ENCODE measurements at regions not wholly inside any gene's neighbourhood (a gene's known extent, or its start where the extent isn't known, plus 50 kb on each side); places are given as distances from the start of the nearest gene placed in this dataset.

DNA sequence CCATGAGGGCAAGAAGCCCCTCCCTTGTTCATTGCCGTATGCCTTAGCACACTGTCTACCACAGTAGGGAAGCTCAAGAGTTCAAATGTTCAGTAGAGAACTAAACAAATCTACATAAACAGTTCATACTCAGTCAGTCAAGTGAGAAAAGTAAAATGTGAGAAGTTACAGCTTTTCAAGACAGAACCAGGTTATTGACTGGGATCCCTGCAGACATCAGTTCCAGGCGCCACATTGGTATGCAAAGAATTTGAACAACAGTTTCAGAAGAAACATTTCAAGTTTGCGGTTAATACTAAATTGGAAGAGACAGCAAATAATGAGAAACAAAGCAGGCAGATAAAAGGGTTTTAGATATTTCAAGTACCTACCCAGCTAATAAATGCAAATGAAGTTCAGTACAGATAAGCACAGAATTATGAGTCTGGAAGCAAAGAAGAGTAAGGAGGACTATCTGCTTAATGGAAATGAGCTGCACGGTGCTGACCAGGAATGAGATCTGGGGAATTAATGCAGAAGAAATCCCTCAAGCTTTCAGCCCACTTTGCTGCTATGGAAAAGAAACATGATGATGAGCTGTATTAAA, 246.2 kb downstream of the HACE1 start:
- Histone ChIP-seq H3K4me3 (IDR thresholded peaks at IDR 0.05; ENCODE audit: insufficient read depth, low read depth, low read length) (no peak overlapping the region), H2AFZ (ENCODE audit: low read depth) (no peak overlapping the region)
- TF ChIP-seq, protein P1, sequence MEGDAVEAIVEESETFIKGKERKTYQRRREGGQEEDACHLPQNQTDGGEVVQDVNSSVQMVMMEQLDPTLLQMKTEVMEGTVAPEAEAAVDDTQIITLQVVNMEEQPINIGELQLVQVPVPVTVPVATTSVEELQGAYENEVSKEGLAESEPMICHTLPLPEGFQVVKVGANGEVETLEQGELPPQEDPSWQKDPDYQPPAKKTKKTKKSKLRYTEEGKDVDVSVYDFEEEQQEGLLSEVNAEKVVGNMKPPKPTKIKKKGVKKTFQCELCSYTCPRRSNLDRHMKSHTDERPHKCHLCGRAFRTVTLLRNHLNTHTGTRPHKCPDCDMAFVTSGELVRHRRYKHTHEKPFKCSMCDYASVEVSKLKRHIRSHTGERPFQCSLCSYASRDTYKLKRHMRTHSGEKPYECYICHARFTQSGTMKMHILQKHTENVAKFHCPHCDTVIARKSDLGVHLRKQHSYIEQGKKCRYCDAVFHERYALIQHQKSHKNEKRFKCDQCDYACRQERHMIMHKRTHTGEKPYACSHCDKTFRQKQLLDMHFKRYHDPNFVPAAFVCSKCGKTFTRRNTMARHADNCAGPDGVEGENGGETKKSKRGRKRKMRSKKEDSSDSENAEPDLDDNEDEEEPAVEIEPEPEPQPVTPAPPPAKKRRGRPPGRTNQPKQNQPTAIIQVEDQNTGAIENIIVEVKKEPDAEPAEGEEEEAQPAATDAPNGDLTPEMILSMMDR (conservative IDR thresholded peaks at IDR 0.05; ENCODE audit: low read depth, low read length), result no peak

DNA sequence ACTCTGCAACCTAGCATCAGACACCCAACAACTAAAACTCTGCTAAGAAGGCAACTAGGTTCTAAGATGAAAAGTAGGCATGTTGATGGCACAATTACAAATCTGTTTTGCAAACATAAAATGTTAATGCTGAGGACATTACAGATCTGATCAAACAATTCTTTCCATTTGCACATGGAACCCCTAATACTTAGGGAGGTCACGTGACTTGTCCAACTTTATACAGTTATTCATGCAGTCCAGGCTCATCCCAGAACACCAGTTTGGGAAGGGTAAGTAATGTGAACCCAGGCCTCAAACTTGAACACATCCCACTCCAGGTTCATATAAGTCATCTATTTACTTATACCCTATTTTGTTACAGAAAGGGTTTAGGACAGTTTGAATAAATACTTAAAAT, 247.2 kb downstream of the HACE1 start:
- TF ChIP-seq, protein P1 (conservative IDR thresholded peaks at IDR 0.05; ENCODE audit: low read depth, low read length), result no peak
- Histone ChIP-seq H3K4me1 (ENCODE audit: low read depth, poor library complexity, severe bottlenecking) (no peaks in the 10 kb centered on the region), H3K79me2 (ENCODE audit: insufficient read depth, low read depth) (no peaks in the 10 kb centered on the region), H3K27me3 (ENCODE audit: insufficient read depth, low read depth) (no peaks in the 10 kb centered on the region), H3K9ac (no peak overlapping the region), H2AFZ (ENCODE audit: low read depth) (no peak overlapping the region), H3K4me2 (no peak overlapping the region), H4K20me1 (ENCODE audit: insufficient read depth) (no peaks in the 10 kb centered on the region), H3K27ac (no peak overlapping the region), H3K36me3 (ENCODE audit: insufficient read depth) (no peaks in the 10 kb centered on the region), H3K4me3 (IDR thresholded peaks at IDR 0.05; ENCODE audit: insufficient read depth, low read depth, low read length) (no peak overlapping the region)

More for the DNA sequence above, 246.2 kb downstream of the HACE1 start:
- Histone ChIP-seq H3K79me2 (ENCODE audit: insufficient read depth, low read depth) (no peaks in the 10 kb centered on the region), H3K27me3 (ENCODE audit: insufficient read depth, low read depth) (no peaks in the 10 kb centered on the region), H3K27ac (no peak overlapping the region), H3K9ac (no peak overlapping the region), H3K4me2 (no peak overlapping the region), H3K36me3 (ENCODE audit: insufficient read depth) (no peaks in the 10 kb centered on the region), H4K20me1 (ENCODE audit: insufficient read depth) (no peaks in the 10 kb centered on the region), H3K4me1 (ENCODE audit: low read depth, poor library complexity, severe bottlenecking) (no peaks in the 10 kb centered on the region)

DNA sequence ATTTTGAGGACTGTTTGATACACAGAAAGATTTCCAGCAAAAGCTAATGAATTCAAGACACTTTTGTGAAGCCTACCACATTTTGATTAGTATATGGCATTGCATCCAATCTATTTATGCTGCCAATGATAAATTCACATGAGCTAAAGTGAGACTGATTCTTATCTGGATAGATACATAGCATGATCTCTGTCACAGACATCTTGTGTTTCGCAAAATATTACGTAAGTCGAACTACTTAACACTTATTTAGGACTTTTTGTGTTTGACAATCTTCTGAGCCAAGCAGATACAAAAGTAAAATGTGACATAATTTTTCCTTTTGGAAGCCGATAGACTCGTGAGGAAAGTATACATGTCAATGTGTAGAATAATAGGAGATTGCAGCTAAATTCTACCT, 251.6 kb downstream of the HACE1 start:
- H2AFZ ChIP-seq (ENCODE audit: low read depth), result no peak overlapping the region
- H3K36me3 ChIP-seq (ENCODE audit: insufficient read depth), result no peaks in the 10 kb centered on the region
- H4K20me1 ChIP-seq (ENCODE audit: insufficient read depth), result no peaks in the 10 kb centered on the region
- no peaks in the 10 kb centered on the region for H3K4me1 ChIP-seq (ENCODE audit: low read depth, poor library complexity, severe bottlenecking)
- H3K27me3 ChIP-seq (ENCODE audit: insufficient read depth, low read depth), result no peaks in the 10 kb centered on the region
- TF ChIP-seq, protein P1 (conservative IDR thresholded peaks at IDR 0.05; ENCODE audit: low read depth, low read length), result no peak
- H3K4me2 ChIP-seq, result no peak overlapping the region
- no peaks in the 10 kb centered on the region for H3K79me2 ChIP-seq (ENCODE audit: insufficient read depth, low read depth)
- no peak overlapping the region for H3K9ac ChIP-seq
- no peak overlapping the region for H3K27ac ChIP-seq
- H3K4me3 ChIP-seq (IDR thresholded peaks at IDR 0.05; ENCODE audit: insufficient read depth, low read depth, low read length), result no peak overlapping the region

GRCh38 chr6:104607501-104607900, 252.2 kb downstream of the HACE1 start:
- H3K79me2 ChIP-seq (ENCODE audit: insufficient read depth, low read depth), result no peaks in the 10 kb centered on the region
- no peaks in the 10 kb centered on the region for H4K20me1 ChIP-seq (ENCODE audit: insufficient read depth)
- no peaks in the 10 kb centered on the region for H3K36me3 ChIP-seq (ENCODE audit: insufficient read depth)
- no peak overlapping the region for H2AFZ ChIP-seq (ENCODE audit: low read depth)
- no peaks in the 10 kb centered on the region for H3K4me1 ChIP-seq (ENCODE audit: low read depth, poor library complexity, severe bottlenecking)
- H3K4me3 ChIP-seq (IDR thresholded peaks at IDR 0.05; ENCODE audit: insufficient read depth, low read depth, low read length), result no peak overlapping the region
- H3K9ac ChIP-seq, result no peak overlapping the region
- TF ChIP-seq, protein P1 (conservative IDR thresholded peaks at IDR 0.05; ENCODE audit: low read depth, low read length), result no peak
- no peak overlapping the region for H3K27ac ChIP-seq
- no peak overlapping the region for H3K4me2 ChIP-seq
- no peaks in the 10 kb centered on the region for H3K27me3 ChIP-seq (ENCODE audit: insufficient read depth, low read depth)
